IPS-NIHi7 (cell line): ENCODE measurements at regions not wholly inside any gene's neighbourhood (a gene's known extent, or its start where the extent isn't known, plus 50 kb on each side); places are given as distances from the start of the nearest gene placed in this dataset.

Source experiments
- DNase-seq: peaks from one replicate; pipeline ENCODE4 v3.0.0; 2012; ENCODE audit warnings: mixed read lengths; ENCODE audit errors: extremely low spot score

DNA sequence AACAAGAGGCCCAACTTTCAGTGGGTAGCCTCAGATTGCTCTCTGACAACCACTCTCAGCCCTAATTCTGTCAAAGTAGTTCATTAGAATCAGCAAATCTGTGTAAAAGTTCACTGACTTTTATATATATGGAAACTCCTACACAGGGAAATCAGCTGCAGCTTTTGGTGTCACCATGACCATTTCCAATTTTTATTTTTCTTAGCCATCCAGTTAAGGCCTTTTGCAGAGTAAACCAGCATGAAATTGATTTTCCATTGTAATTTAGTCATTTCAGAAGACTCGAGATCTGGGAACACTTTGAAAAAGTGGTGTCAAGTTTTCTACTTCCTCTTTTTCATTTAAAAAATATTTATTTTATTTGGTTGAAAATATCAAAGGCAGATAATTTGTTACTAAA is 263.2 kb downstream of the TMEM182 start:
- no peak for DNase-seq

DNA sequence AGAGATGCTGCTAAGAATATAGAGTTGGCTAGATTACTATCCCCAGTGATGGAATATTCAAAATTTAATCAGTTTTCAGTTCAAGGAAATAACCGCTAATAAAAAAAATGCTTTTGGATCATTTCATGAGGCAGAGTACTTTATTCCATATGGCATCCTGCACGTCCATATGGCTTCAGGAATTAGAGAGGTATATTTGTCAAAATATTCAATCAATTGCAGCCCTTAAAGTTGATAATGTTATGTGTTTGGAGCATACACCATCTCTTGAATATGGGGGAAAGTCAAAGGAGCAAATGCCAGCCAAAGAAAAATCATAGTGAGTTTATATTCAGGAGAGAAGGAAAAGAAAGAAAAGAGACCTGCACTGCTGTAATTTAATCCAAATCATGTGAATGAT is 266.4 kb downstream of the TMEM182 start:
- DNase-seq, result no peak
